ENCODE measurements at regions not wholly inside any gene's neighbourhood (a gene's known extent, or its start where the extent isn't known, plus 50 kb on each side); places are given as distances from the start of the nearest gene placed in this dataset.
"Not testable (repeated sequence)": the region's sequence is repeated elsewhere in the genome, so short reads cannot be mapped to it uniquely, and the experiment has no call there.

DNA sequence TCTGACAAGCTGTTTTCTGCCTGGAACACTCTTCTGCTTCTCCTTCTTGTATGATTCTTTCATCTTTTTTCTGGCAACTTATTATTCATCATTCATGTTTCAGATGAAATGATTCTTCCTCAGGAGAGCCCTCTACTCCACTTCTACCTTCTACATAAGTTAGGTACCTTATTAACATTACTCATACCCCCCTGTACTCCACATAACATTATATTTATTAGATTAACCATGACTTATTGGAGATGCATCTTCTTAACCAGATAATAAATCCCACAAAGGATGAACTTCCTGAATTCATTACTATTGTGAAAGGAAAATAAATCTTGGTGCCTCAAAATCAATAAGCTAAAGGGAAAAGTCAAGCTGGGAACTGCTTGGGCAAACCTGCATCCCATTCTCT, 1636.5 kb upstream of the FLRT2 start:
- no peak for DNase-seq

DNA sequence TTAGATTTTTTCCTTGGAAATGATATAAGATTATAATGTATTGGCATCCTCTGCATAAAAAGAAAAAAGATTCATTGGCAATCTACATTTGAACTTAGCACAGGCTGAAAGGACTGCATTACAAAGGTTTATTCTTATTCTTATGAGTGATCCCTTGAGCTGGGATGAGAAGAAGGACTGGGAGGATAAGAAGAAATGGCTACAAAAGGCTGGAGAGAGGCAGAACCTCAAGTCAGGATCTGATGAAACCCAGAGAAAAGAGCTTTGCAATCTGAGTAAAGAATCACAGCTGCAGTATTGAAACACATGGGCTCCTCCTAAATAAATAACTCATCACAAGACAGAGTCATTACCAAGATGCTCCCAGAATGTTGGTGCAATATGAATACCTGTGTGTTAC, 1635.4 kb upstream of the FLRT2 start:
- no peak for DNase-seq

DNA sequence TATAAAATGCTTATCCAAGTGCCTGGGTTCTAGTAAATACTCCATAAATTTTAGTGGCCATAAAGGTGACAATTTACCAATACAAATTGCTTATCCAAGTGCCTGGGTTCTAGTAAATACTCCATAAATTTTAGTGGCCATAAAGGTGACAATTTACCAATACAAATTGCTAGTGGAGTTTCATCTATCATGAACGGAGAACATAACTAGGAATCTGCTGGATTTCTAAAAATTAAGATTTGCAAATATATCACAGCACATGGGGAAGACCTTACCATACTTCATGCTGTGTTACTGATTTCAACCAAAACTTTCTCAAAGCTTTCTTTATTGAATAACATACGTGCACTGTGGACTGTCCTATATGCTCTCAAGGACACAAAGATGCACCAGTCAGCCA, 1631.4 kb upstream of the FLRT2 start:
- DNase-seq = not testable (repeated sequence)

DNA sequence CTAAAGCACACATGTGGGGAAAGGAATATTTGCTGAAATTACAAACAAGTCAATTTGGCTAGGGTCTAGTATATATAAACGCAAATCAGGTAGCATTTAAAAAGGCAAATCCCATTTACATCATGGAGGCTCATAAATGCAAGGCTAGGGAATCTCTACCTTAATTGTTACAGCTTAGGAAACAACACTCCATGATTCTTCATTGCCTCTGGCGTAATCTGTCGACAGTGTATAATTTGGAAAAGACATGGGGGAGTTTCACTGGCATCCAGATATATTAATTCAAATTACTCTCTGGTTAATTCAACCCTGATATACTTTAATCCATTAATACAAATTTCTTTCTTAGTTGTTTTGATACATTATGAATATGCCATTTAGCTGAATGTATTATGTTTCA, 1630.2 kb upstream of the FLRT2 start:
- DNase-seq = no peak

DNA sequence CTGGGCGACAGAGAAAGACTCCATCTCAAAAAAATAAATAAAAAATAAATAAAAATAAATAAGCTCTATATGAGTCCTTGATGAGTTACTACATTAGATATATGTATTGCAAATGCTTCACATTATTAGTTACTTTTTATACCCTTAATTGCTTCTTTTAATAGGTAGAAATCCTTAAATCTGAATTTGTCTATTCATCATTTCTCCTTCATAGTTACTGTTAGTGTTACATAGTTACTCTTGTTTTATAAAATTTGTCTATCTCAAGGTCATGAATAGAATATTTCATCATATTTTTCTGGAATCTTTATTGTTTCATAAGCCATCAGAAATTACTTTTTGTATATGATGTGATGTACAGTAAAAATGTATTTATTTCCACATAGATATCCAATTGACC, 1624.8 kb upstream of the FLRT2 start:
- no peak for DNase-seq

DNA sequence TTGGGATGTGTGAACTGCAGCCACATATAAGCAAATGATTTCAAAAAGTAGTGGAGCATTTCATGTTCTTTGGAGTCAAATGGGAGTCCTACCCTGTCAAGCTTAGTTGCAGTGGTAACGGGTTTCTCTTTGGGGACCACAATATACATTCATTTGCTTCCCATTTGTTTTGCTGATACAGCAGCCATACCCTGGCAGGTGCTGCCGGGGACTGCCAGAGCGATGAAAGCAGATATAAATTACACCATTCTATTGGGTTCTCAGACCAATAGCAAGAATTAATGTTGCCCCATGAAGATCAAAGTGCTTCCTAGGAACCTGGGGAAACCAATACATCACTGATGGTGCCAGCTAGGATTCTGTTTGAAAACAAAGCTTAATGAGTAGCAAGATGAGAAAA, 1621.5 kb upstream of the FLRT2 start:
- no peak for DNase-seq

DNA sequence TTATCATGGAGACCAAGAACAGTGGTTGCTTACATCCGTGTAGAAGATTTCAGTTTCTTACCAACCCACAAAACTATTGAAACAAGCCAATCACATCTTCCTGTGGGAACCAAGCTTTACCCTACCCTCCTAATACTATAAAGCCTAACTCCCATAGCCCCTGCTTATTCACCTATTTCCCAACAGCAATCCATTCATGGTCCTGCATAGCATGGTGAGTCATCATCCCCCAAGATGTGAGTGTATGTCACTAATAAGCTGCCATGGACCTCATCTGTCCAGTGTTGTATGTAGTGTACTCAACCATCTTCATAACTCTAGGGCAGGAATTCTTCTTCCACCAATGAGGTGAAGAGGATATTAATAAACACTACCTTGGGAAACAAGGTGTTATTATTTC, 1620.4 kb upstream of the FLRT2 start:
- DNase-seq = no peak

DNA sequence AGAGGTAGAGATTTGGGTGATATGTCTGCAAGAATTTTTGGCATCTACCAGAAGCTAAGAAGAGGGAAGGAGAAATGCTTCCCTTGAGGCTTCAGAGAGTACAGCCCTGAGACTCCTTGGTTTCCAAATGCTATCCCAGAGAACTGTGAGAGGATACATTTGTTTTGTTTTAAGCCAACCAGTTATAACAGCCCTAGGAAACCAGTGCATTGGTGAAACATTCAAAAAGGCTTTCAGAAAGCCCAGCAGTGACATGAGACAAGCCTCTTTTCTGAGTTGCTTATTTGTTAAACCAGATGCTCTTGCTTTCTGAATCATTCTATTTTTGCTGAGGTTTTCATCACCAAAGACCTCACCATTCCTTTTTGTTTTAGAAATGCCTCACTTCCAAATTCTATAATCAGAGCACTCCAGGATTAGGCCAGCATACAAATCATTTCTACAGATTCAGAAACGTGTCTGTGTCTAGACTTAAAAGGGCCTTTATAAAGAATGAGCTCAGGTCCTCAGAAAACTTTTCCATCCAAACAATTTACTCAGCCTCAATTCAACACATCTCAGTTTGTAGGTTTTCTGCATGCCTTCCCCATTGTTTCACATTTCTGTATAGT, 1617.8 kb upstream of the FLRT2 start:
- DNase-seq = no peak

DNA sequence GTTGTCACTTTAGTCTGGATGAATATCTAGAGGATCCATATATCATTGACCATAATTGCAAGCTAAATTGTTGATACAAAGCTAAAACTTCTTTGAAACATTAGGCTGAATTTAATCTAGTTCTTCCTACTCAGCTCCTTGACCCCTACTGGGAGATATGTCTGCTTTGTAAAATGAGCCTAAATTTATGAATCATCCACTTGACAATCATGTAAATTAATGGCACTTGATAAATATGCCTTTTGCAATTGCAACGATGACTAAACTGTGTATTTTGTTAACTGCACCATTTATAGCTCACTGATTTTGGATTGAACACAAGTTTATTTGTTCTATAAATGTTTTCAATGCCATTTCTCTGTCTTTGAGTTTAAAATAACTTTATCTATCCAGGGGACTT, 1616.5 kb upstream of the FLRT2 start:
- DNase-seq = peak; percentile 33

DNA sequence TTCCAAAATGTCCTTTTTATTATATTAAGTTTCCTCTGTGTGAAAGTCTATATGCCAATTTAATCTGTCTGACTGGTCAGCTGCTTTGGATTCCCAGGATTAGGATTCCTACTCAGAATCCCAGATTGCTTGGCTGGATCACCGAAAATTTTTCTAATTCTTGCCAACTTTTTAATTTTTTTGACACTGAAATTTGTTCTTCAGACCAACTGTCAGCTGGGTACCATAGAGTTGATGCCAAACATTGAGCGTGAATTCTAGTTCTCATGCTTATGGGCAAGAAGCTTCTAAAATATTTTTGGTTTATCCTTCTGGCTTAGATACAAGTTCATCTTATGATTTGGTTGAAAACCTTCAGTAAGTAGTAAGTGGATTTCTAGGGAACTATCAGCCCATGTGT, 1611.4 kb upstream of the FLRT2 start:
- no peak for DNase-seq

DNA sequence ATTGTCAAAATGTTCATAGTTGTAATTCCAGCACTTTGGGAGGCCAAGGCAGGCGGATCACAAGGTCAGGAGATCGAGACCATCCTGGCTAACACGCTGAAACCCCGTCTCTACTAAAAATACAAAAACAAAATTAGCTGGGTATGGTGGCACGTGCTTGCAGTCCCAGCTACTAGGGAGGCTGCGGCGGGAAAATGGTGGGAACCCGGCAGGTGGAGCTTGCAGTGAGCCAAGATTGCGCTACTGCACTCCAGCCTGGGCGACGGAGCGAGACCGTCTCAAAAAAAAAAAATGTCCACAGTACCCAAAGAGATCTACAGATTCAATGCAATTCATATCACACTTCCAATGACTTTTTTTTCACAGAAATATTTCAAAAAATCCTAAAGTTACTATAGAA, 1610.3 kb upstream of the FLRT2 start:
- not testable (repeated sequence) for DNase-seq

DNA sequence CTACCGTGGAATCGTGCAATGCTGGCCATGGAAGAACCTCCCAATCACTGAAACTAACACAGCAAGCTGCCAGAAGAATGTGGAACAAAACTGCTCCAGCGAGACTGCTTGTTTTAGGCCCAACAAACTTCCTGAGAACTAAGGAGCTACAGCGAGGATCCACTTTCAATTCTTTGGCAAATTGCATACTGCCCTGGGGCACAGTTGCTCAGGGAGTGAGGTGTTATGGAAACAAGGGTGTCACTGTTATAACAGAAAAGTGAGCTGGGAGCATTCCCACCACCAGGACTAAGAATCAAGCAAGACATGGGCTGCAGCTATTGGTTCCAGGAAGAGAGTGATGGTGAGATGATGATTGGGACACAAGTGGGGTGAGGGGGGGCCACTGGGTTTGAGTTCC, 1606.1 kb upstream of the FLRT2 start:
- no peak for DNase-seq

DNA sequence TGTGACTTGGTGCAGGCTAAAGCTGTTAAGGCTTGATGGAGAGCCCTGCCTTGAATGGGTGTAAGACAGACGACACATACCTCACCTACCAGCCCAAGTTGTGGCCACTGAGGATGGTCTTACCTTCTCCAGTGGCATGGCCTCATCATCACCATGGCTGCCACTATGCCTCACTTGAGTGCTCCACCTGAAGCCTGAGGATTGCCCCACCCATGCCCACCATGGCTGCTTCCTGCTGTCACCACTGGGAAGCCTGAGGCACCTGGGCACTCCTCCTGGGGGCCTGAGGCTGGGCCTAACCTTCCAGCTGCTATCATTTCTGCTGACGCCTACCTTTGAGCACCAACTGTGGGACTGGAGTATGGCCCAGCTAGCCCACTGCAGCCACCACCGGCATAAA, 1605.7 kb upstream of the FLRT2 start:
- no peak for DNase-seq

DNA sequence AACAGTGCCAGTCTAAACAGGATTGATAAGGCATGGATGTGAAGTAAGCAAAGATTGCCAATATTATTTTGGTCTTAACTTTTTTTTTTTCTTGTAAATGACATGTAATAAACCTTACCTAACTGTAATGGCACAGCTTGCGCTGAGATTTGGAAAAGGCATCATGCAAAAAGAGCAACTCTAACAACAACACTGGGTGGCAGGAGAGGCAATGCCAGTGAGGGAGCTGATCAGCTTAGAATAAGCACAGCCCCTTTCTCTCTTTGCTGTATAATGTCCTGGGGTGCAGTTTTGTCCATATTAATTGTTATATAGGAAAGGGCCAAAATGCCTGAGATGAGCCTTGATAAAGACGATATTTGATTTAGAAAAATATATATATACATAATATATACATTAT, 1589.7 kb upstream of the FLRT2 start:
- DNase-seq = no peak

DNA sequence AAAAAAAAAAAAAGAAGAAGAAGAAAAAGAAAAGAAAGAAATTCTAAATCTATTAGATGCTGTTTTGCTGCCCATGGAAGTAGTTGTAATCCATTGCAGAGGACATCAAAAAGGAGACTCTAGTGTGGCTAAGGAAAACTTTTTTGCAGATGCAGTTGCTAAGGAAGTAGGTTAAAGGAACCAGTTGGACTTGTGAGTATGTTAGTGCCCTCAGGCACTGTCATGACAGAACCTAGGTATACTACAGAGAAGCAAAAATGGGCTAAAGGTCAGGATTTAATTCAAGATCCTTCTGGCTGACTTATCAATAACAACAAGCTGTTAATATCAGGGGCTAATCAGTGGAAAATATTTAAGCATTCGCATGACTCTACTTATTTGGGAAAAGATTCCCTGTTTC, 1571.6 kb upstream of the FLRT2 start:
- DNase-seq = no peak

DNA sequence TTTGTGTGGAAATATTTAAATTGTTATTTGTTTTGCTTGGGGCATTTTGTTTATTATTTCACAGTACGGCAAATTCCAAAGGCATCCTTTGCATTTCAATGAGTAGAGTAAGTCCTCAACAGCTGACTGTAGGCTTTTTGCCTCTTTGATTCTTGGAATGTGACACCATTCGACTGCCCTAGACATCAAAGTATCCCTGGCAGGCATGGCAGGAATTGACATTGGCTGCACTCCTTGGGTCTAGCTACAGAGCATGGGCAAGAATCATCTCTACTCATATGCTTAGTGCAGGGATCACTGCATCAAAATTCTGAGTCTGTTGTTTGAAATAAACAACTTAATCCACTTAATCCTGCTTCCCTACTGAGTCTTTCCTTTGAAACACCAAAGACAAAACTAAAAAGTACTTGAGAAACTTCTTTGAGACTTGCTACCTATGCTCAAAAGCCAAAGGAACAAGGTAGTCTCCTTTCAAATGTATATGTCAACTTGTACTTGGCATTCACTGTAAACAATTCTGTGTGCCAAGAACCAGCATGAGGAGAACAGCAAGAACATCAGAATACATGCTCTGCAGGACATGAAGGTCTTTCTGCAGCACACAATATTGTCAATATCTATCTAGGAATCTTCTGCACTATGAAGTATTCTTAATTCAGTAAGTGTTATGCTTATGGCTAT, 1569.0 kb upstream of the FLRT2 start:
- DNase-seq = no peak

DNA sequence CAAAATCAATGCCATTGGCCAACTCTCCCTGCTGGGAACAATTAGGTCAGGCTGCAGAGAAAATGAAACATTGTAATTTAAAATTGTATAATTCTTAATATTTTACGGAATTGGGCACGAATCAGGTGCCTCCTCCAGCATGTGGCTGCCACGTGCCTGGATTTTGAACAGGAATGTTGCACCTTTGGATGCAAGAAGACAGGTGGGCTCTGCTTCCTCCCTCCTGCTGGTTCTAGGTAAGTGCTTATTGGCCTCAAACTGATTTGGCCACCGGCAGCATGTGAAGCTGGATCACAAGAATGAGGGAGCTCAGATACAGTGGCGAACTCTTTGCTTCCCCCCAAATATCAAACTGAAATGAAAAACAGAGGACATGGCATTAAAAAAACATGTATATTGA, 1559.9 kb upstream of the FLRT2 start:
- no peak for DNase-seq

DNA sequence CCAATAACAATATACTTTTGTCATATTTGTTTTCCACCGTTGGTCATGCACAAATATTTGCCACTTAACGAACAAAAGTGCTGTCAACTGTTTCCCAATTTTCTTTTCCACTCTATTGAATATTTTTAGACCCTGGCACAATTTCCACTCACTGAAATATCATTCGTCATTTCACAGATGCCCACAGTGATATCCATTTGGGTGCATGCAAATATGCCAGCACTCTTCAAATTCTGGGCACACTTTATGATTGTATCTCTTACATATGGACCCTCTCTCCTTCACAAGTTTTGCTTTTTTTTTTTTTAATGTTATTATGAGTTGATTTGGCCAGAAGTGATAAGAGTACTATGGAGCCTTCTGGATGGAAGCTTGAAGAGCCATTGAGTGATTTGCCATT, 1557.3 kb upstream of the FLRT2 start:
- no peak for DNase-seq

DNA sequence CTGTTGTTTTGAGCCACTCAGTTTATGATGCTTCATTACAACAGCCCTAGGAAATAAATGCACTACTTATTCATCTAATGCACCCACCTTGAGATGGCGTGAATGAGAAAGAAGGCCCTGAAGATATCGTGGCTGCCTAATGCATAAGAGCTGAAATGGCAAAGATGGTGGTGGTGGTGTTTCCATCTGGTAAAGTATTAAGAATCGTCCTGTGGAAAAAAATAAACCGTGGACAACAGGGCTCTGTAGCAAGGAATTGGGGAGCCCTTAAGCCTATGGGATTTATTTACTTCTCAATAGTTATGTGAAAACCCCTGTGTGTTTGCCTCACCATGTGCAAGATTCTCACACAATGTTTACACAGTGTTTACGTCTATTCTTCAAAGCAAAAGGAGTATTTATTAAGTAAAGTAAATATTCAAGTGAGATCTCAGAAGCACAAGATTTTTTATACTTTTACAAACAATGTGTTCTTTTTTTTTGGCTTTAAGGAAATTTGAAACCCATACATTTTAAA, 1555.2 kb upstream of the FLRT2 start:
- no peak for DNase-seq

DNA sequence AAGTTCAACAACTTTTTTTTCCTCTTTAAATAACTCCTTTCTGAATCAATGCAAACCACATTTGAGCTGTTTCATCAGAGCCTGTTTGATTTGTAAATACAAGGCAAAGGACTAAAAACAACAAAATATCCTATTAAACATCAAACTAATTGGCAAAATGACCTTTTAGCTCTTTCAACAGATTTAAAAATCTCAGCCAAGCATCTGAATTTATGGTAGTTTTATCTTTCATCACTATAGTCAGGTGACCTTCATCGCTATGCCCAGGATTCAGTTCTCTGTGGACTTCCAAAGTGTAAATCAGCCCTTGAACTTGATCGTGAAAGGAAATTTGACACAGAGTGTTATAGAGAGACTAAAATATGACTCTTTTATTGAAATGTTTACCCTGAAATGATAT, 1554.5 kb upstream of the FLRT2 start:
- no peak for DNase-seq

DNA sequence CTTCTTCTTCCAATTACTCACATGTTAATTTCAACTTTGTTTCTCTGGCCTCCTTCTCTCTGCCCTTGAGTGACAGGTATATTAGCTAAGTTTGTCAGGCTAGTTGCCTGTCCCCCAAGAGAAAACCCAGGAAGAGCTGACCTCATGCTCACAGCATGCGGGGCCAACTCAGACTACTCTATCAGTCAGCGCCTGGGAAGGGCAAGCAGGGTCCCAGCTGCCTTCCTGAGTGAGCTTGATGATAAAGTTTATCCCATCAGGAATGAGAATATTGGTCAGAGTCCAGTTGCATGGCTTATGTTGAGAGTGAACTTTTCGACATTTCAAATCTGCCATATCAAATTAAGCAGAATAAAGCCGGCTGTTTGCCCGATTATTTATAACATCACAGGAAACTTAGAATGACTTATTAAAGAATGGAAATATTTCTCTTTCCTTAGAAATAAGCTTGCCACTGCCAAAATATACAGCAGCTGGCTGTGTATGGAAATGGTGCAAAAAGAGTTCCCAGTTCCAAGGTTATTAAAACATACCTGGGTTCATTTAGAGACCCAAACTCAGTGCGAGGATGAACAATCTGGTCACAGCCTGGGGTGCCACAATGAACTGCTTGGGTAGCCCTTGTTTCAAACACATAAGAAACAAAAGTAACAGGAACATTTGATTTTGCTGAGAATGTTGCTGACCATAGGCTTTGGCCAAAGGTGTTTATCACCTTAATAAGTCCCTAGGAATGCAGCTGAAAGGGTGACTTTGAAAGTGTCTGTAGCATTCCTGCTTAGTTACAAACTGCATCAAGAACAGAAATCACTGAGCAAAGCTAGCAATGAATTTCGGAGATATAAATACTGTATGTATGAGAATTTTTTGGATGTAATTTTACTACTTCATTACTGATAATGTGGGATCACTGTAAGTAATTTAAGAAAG, 1553.8 kb upstream of the FLRT2 start:
- DNase-seq = no peak

DNA sequence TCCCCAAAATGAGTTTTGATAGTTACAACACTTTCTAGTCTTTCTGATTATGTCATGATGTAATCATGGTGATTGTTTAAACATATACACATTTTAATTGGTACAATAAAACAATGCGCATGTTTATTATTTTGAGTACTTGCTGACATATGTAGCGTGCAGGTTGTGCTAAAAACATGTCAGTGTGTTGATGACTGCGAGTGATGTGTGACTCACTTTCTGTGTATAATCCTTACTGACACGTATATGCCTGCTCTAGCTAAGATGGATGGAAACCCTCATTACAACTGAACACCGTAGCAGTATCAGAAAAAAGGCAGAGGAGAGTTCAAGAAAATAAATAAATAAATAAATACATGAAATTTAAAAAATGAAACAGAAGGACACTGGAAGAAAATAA, 1552.4 kb upstream of the FLRT2 start:
- DNase-seq = no peak

DNA sequence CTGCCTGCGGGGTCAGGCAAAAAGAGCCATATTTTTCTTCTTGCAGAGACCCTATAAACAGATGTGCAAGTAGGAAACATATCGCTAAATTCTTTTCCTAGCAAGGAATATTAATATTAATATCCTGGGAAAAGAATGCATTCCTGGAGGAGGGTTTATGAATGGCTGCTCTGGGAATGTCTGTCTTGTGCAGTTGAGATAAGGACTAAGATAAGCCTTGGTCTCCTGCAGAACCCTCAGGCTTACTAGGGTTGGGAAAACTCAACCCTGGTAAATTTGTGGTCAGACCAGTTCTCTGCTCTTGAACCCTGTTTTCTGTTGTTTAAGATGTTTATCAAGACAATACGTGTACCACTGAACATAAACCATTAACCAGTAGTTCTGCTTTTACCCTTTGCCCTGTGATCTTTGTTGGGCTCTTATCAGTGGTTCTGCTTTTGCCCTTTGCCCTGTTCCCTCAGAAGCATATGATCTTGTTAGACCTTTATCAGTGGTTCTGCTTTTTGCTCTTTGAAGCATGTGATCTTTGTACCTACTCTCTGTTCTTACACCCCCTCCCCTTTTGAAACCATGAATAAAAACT, 1548.2 kb upstream of the FLRT2 start:
- DNase-seq = not testable (repeated sequence)

DNA sequence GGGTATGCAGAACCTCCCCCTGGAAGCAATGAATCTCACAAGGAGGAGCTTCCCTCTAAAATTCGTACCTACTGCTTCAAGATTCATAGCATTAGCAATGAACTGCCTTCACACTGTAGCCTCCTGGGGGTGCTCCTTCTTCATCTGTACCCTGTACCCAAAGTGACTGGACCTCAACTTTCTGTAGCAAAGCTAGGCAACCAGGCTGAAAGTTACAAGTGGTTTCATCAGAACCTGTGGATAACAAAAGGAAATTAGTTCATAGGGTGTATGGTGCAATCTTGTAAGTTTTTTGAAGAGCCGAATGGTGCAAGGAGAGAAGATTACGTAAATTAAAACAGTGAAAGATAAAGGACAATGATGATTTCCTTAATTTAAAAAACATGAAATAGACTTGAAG, 1541.7 kb upstream of the FLRT2 start:
- DNase-seq = no peak
